OCI-LY1 (cell line): ENCODE measurements at regions not wholly inside any gene's neighbourhood (a gene's known extent, or its start where the extent isn't known, plus 50 kb on each side); places are given as distances from the start of the nearest gene placed in this dataset.

Experiments
- CTCF ChIP-seq: fragments of 200-600 bp; sonication (generic), shearing (Covaris generic); IDR thresholded peaks from 2 replicates; pipeline ENCODE4 v1.5.1; 2017; ENCODE audit warnings: mild to moderate bottlenecking, antibody characterized with exemption, low read length, moderate library complexity, mixed read lengths
- EZH2 ChIP-seq: fragments of 200-600 bp; sonication (generic), shearing (Covaris generic); IDR thresholded peaks from 2 replicates; pipeline ENCODE4 v1.8.0; 2017; ENCODE audit warnings: borderline replicate concordance, mixed run types, mild to moderate bottlenecking, antibody characterized with exemption, low read length, moderate library complexity, mixed read lengths

GRCh38 chr12:46985816-46986215 lies 93.6 kb upstream of the PCED1B start:
- TF ChIP-seq CTCF (no peak), EZH2 (no peak)
